HUES64 (cell line): ENCODE measurements at regions not wholly inside any gene's neighbourhood (a gene's known extent, or its start where the extent isn't known, plus 50 kb on each side); places are given as distances from the start of the nearest gene placed in this dataset.

Experiments used
- H3K27ac ChIP-seq: 2 replicates; pipeline ENCODE4 v1.7.0; 2013; ENCODE audit warnings: low read depth, low read length, inconsistent platforms
- H3K27me3 ChIP-seq: 2 replicates; pipeline ENCODE4 v1.6.1; 2013; ENCODE audit warnings: mild to moderate bottlenecking, low read length; ENCODE audit not compliant: insufficient read depth
- H3K36me3 ChIP-seq: 2 replicates; pipeline ENCODE4 v1.6.1; 2013; ENCODE audit warnings: mild to moderate bottlenecking, low read length; ENCODE audit not compliant: insufficient read depth
- H3K4me1 ChIP-seq: 2 replicates; pipeline ENCODE4 v1.6.1; 2013; ENCODE audit warnings: mild to moderate bottlenecking, low read length, moderate library complexity; ENCODE audit not compliant: insufficient read depth
- H3K4me3 ChIP-seq: 2 replicates; pipeline ENCODE4 v1.5.1; 2013; ENCODE audit warnings: mild to moderate bottlenecking, low read length, moderate library complexity
- H3K9ac ChIP-seq: 2 replicates; pipeline ENCODE4 v1.6.1; 2013; ENCODE audit warnings: mild to moderate bottlenecking, low read depth, low read length
- H3K9me3 ChIP-seq: 2 replicates; pipeline ENCODE4 v1.6.1; 2013; ENCODE audit warnings: low read depth, low read length; ENCODE audit not compliant: insufficient read depth
- WGBS: fragments of 150-250, 120-280 bp; methylation state at CpG from one replicate; pipeline ENCODE4 v1.1.7; 2013; ENCODE audit warnings: missing lambda C conversion rate; 5-methylcytosine and 5-hydroxymethylcytosine counted together

GRCh38 chr9:18007621-18008020, 428.8 kb downstream of the SH3GL2 start:
- no peaks in the 10 kb centered on the region for H3K9me3 ChIP-seq
- no peaks in the 10 kb centered on the region for H3K27me3 ChIP-seq
- H3K4me3 ChIP-seq = no peak overlapping the region
- no peak overlapping the region for H3K27ac ChIP-seq
- no peak overlapping the region for H3K9ac ChIP-seq
- no peaks in the 10 kb centered on the region for H3K4me1 ChIP-seq
- H3K36me3 ChIP-seq = no peaks in the 10 kb centered on the region

- 92% methylated on average over 2 of the region's 3 CpGs for WGBS
- Histone ChIP-seq H3K27me3 (no peaks in the 10 kb centered on the region), H3K27ac (no peak overlapping the region), H3K4me1 (no peaks in the 10 kb centered on the region), H3K36me3 (no peaks in the 10 kb centered on the region), H3K9me3 (no peaks in the 10 kb centered on the region), H3K9ac (no peak overlapping the region), H3K4me3 (no peak overlapping the region)
Observed at GRCh38 chr9:18009902-18010301, 431.0 kb downstream of the SH3GL2 start.

GRCh38 chr9:18010492-18010891, 431.6 kb downstream of the SH3GL2 start:
- Histone ChIP-seq H3K36me3 (no peaks in the 10 kb centered on the region), H3K9me3 (no peaks in the 10 kb centered on the region), H3K27me3 (no peaks in the 10 kb centered on the region), H3K4me1 (no peaks in the 10 kb centered on the region), H3K9ac (no peak overlapping the region), H3K4me3 (no peak overlapping the region), H3K27ac (no peak overlapping the region)
- WGBS = 89% methylated on average over 5 of the region's 5 CpGs

- Histone ChIP-seq H3K4me1 (no peaks in the 10 kb centered on the region), H3K36me3 (no peaks in the 10 kb centered on the region), H3K9ac (no peak overlapping the region), H3K4me3 (no peak overlapping the region), H3K27ac (no peak overlapping the region), H3K9me3 (no peaks in the 10 kb centered on the region), H3K27me3 (no peaks in the 10 kb centered on the region)
- WGBS = 98% methylated on average over 4 of the region's 4 CpGs
Observed at GRCh38 chr9:18012170-18012569, 433.3 kb downstream of the SH3GL2 start.

GRCh38 chr9:18014556-18014955, 435.7 kb downstream of the SH3GL2 start:
- no peaks in the 10 kb centered on the region for H3K27me3 ChIP-seq
- H3K36me3 ChIP-seq = no peaks in the 10 kb centered on the region
- no peak overlapping the region for H3K4me3 ChIP-seq
- no peak overlapping the region for H3K9ac ChIP-seq
- H3K27ac ChIP-seq = no peak overlapping the region
- H3K9me3 ChIP-seq = peaks cover 4% of the 10 kb centered on the region; the same call in 1 of the 2 replicates
- 87% methylated on average over 3 of the region's 3 CpGs for whole genome bisulfite sequencing
- H3K4me1 ChIP-seq = no peaks in the 10 kb centered on the region

GRCh38 chr9:18015116-18015515, 436.2 kb downstream of the SH3GL2 start:
- no peak overlapping the region for H3K4me3 ChIP-seq
- 79% methylated on average over 1 of the region's 1 CpG for WGBS
- H3K4me1 ChIP-seq = no peaks in the 10 kb centered on the region
- no peak overlapping the region for H3K27ac ChIP-seq
- H3K27me3 ChIP-seq = no peaks in the 10 kb centered on the region
- H3K9me3 ChIP-seq = peaks cover 4% of the 10 kb centered on the region; the same call in 1 of the 2 replicates
- H3K9ac ChIP-seq = no peak overlapping the region
- no peaks in the 10 kb centered on the region for H3K36me3 ChIP-seq

GRCh38 chr9:18017136-18017535, 438.3 kb downstream of the SH3GL2 start:
- peaks cover 4% of the 10 kb centered on the region; the same call in 1 of the 2 replicates for H3K9me3 ChIP-seq
- H3K27ac ChIP-seq = no peak overlapping the region
- no peaks in the 10 kb centered on the region for H3K27me3 ChIP-seq
- no peaks in the 10 kb centered on the region for H3K36me3 ChIP-seq
- no peak overlapping the region for H3K9ac ChIP-seq
- no peak overlapping the region for H3K4me3 ChIP-seq
- WGBS = 79% methylated on average over 1 of the region's 1 CpG
- no peaks in the 10 kb centered on the region for H3K4me1 ChIP-seq

- no peak overlapping the region for H3K27ac ChIP-seq
- 100% methylated on average over 1 of the region's 2 CpGs for WGBS
- no peaks in the 10 kb centered on the region for H3K27me3 ChIP-seq
- H3K9ac ChIP-seq = no peak overlapping the region
- peaks cover 4% of the 10 kb centered on the region; the same call in 1 of the 2 replicates for H3K9me3 ChIP-seq
- H3K4me1 ChIP-seq = no peaks in the 10 kb centered on the region
- no peaks in the 10 kb centered on the region for H3K36me3 ChIP-seq
- no peak overlapping the region for H3K4me3 ChIP-seq
Observed at GRCh38 chr9:18018221-18018620, 439.4 kb downstream of the SH3GL2 start.

- H3K9me3 ChIP-seq = peaks cover 4% of the 10 kb centered on the region; the same call in 1 of the 2 replicates
- no peak overlapping the region for H3K9ac ChIP-seq
- no peak overlapping the region for H3K27ac ChIP-seq
- H3K36me3 ChIP-seq = no peaks in the 10 kb centered on the region
- no peaks in the 10 kb centered on the region for H3K4me1 ChIP-seq
- H3K4me3 ChIP-seq = no peak overlapping the region
- WGBS = 91% methylated on average over 2 of the region's 2 CpGs
- H3K27me3 ChIP-seq = no peaks in the 10 kb centered on the region
Observed at GRCh38 chr9:18018661-18019060, 439.8 kb downstream of the SH3GL2 start.

- Histone ChIP-seq H3K27me3 (no peaks in the 10 kb centered on the region), H3K9me3 (peaks cover 4% of the 10 kb centered on the region; the same call in 1 of the 2 replicates)
Observed at GRCh38 chr9:18020121-18020745, 441.4 kb downstream of the SH3GL2 start.

GRCh38 chr9:18022642-18023041, 443.8 kb downstream of the SH3GL2 start:
- WGBS = 98% methylated on average over 2 of the region's 2 CpGs

More at GRCh38 chr9:18020121-18020745, 441.4 kb downstream of the SH3GL2 start:
- no peak overlapping the region for H3K9ac ChIP-seq
- WGBS = 82% methylated on average over 6 of the region's 6 CpGs
- no peaks in the 10 kb centered on the region for H3K36me3 ChIP-seq
- no peak overlapping the region for H3K27ac ChIP-seq
- H3K4me1 ChIP-seq = no peaks in the 10 kb centered on the region
- H3K4me3 ChIP-seq = no peak overlapping the region

GRCh38 chr9:18023332-18023731, 444.5 kb downstream of the SH3GL2 start:
- 88% methylated on average over 2 of the region's 3 CpGs for WGBS

More at GRCh38 chr9:18022642-18023041, 443.8 kb downstream of the SH3GL2 start:
- H3K9me3 ChIP-seq = peaks cover 4% of the 10 kb centered on the region; the same call in 1 of the 2 replicates
- H3K27me3 ChIP-seq = no peaks in the 10 kb centered on the region
- H3K9ac ChIP-seq = no peak overlapping the region
- no peak overlapping the region for H3K27ac ChIP-seq
- H3K4me1 ChIP-seq = no peaks in the 10 kb centered on the region
- no peak overlapping the region for H3K4me3 ChIP-seq
- no peaks in the 10 kb centered on the region for H3K36me3 ChIP-seq

More at GRCh38 chr9:18023332-18023731, 444.5 kb downstream of the SH3GL2 start:
- Histone ChIP-seq H3K9me3 (peaks cover 4% of the 10 kb centered on the region; the same call in 1 of the 2 replicates), H3K4me3 (no peak overlapping the region), H3K27ac (no peak overlapping the region), H3K36me3 (no peaks in the 10 kb centered on the region), H3K4me1 (no peaks in the 10 kb centered on the region), H3K9ac (no peak overlapping the region), H3K27me3 (no peaks in the 10 kb centered on the region)
